Mesenteric fat pad (tissue), 1 donor: ENCODE measurements at regions not wholly inside any gene's neighbourhood (a gene's known extent, or its start where the extent isn't known, plus 50 kb on each side); places are given as distances from the start of the nearest gene placed in this dataset.
"Not testable (repeated sequence)": the region's sequence is repeated elsewhere in the genome, so short reads cannot be mapped to it uniquely, and the experiment has no call there.

Experiments used
- DNase-seq: peaks from one replicate; pipeline ENCODE4 v3.0.0-alpha.2; 2020; ENCODE audit warnings: low spot score
- donor health status: DM: yes; HTN: yes; CAD: no.

- DNase-seq, result no peak
Observed at GRCh38 chr19:13652810-13653590, 111.3 kb upstream of the MRI1 start.

GRCh38 chr19:13646758-13647157 lies 117.6 kb upstream of the MRI1 start:
- DNase-seq, result no peak

- DNase-seq, result no peak
Observed at GRCh38 chr19:13644645-13645044, 119.7 kb upstream of the MRI1 start.

GRCh38 chr19:13640611-13641010 lies 123.7 kb upstream of the MRI1 start:
- DNase-seq, result no peak

GRCh38 chr19:13639342-13639929 lies 124.9 kb upstream of the MRI1 start:
- DNase-seq, result no peak

- DNase-seq, result peak; percentile 9
Observed at GRCh38 chr19:13637664-13638063, 126.7 kb upstream of the MRI1 start.

GRCh38 chr19:13634658-13635057 lies 128.4 kb upstream of the CACNA1A start:
- no peak for DNase-seq

GRCh38 chr19:13633522-13633922 lies 127.2 kb upstream of the CACNA1A start:
- no peak for DNase-seq

- no peak for DNase-seq
Observed at GRCh38 chr19:13633109-13633508, 126.8 kb upstream of the CACNA1A start.

GRCh38 chr19:13632164-13632563 lies 125.9 kb upstream of the CACNA1A start:
- DNase-seq, result not testable (repeated sequence)

GRCh38 chr19:13629687-13630357 lies 123.5 kb upstream of the CACNA1A start:
- DNase-seq, result peak; percentile 11

- peak; percentile 81 for DNase-seq
Observed at GRCh38 chr19:13627531-13627930, 121.3 kb upstream of the CACNA1A start.

- DNase-seq, result peak; percentile 51
Observed at GRCh38 chr19:13623716-13624710, 117.7 kb upstream of the CACNA1A start.

GRCh38 chr19:13622766-13623715 lies 116.8 kb upstream of the CACNA1A start:
- DNase-seq, result peak; percentile 55

- DNase-seq, result peak; percentile 49
Observed at GRCh38 chr19:13621413-13621812, 115.1 kb upstream of the CACNA1A start.

GRCh38 chr19:13619203-13619632 lies 112.9 kb upstream of the CACNA1A start:
- no peak for DNase-seq

GRCh38 chr19:13615890-13616289 lies 109.6 kb upstream of the CACNA1A start:
- DNase-seq, result no peak

GRCh38 chr19:13613447-13613846 lies 107.2 kb upstream of the CACNA1A start:
- no peak for DNase-seq

- no peak for DNase-seq
Observed at GRCh38 chr19:13611596-13611995, 105.3 kb upstream of the CACNA1A start.
